ENCODE measurements at regions not wholly inside any gene's neighbourhood (a gene's known extent, or its start where the extent isn't known, plus 50 kb on each side); places are given as distances from the start of the nearest gene placed in this dataset.

DNA sequence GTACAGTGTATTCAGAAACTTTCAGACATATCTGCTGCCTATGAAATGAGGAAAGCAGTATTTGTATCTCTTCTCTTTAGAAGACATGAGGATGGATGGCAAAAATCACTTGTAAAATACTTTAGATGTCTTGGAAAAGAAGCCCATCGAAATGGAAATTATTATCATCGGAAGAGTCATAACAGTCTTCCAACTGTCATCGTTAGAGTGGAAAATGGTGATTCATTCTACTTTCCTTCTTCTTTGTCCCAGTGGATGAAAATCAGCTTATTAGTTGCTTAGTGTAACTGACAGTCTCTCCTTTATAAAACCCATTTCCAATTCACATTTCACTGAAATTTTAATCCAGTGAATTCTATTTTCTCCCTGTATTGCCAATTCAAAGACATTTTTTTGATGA lies 1323.7 kb upstream of the PIK3C3 start (continued):
- TF ChIP-seq, protein P1, sequence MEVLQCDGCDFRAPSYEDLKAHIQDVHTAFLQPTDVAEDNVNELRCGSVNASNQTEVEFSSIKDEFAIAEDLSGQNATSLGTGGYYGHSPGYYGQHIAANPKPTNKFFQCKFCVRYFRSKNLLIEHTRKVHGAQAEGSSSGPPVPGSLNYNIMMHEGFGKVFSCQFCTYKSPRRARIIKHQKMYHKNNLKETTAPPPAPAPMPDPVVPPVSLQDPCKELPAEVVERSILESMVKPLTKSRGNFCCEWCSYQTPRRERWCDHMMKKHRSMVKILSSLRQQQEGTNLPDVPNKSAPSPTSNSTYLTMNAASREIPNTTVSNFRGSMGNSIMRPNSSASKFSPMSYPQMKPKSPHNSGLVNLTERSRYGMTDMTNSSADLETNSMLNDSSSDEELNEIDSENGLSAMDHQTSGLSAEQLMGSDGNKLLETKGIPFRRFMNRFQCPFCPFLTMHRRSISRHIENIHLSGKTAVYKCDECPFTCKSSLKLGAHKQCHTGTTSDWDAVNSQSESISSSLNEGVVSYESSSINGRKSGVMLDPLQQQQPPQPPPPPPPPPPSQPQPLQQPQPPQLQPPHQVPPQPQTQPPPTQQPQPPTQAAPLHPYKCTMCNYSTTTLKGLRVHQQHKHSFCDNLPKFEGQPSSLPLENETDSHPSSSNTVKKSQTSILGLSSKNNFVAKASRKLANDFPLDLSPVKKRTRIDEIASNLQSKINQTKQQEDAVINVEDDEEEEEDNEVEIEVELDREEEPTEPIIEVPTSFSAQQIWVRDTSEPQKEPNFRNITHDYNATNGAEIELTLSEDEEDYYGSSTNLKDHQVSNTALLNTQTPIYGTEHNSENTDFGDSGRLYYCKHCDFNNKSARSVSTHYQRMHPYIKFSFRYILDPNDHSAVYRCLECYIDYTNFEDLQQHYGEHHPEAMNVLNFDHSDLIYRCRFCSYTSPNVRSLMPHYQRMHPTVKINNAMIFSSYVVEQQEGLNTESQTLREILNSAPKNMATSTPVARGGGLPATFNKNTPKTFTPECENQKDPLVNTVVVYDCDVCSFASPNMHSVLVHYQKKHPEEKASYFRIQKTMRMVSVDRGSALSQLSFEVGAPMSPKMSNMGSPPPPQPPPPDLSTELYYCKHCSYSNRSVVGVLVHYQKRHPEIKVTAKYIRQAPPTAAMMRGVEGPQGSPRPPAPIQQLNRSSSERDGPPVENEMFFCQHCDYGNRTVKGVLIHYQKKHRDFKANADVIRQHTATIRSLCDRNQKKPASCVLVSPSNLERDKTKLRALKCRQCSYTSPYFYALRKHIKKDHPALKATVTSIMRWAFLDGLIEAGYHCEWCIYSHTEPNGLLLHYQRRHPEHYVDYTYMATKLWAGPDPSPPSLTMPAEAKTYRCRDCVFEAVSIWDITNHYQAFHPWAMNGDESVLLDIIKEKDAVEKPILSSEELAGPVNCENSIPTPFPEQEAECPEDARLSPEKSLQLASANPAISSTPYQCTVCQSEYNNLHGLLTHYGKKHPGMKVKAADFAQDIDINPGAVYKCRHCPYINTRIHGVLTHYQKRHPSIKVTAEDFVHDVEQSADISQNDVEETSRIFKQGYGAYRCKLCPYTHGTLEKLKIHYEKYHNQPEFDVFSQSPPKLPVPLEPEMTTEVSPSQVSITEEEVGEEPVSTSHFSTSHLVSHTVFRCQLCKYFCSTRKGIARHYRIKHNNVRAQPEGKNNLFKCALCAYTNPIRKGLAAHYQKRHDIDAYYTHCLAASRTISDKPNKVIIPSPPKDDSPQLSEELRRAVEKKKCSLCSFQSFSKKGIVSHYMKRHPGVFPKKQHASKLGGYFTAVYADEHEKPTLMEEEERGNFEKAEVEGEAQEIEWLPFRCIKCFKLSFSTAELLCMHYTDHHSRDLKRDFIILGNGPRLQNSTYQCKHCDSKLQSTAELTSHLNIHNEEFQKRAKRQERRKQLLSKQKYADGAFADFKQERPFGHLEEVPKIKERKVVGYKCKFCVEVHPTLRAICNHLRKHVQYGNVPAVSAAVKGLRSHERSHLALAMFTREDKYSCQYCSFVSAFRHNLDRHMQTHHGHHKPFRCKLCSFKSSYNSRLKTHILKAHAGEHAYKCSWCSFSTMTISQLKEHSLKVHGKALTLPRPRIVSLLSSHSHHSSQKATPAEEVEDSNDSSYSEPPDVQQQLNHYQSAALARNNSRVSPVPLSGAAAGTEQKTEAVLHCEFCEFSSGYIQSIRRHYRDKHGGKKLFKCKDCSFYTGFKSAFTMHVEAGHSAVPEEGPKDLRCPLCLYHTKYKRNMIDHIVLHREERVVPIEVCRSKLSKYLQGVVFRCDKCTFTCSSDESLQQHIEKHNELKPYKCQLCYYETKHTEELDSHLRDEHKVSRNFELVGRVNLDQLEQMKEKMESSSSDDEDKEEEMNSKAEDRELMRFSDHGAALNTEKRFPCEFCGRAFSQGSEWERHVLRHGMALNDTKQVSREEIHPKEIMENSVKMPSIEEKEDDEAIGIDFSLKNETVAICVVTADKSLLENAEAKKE (CRISPR knock-in tag; IDR thresholded peaks at IDR 0.05), result no peak
- TF ChIP-seq, protein P2, sequence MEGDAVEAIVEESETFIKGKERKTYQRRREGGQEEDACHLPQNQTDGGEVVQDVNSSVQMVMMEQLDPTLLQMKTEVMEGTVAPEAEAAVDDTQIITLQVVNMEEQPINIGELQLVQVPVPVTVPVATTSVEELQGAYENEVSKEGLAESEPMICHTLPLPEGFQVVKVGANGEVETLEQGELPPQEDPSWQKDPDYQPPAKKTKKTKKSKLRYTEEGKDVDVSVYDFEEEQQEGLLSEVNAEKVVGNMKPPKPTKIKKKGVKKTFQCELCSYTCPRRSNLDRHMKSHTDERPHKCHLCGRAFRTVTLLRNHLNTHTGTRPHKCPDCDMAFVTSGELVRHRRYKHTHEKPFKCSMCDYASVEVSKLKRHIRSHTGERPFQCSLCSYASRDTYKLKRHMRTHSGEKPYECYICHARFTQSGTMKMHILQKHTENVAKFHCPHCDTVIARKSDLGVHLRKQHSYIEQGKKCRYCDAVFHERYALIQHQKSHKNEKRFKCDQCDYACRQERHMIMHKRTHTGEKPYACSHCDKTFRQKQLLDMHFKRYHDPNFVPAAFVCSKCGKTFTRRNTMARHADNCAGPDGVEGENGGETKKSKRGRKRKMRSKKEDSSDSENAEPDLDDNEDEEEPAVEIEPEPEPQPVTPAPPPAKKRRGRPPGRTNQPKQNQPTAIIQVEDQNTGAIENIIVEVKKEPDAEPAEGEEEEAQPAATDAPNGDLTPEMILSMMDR (conservative IDR thresholded peaks at IDR 0.05; ENCODE audit: low read depth in 2 of 2), result no peak
- TF ChIP-seq ZNF114 (CRISPR knock-in tag; IDR thresholded peaks at IDR 0.05) (no peak), EZH2 (IDR thresholded peaks at IDR 0.05; ENCODE audit: low read depth, unreplicated experiment) (no peak), ZNF331 (CRISPR knock-in tag; IDR thresholded peaks at IDR 0.05; ENCODE audit: low read depth) (no peak), JUNB (IDR thresholded peaks at IDR 0.05; ENCODE audit: unreplicated experiment) (no peak), POLR2AphosphoS5 (IDR thresholded peaks at IDR 0.05; ENCODE audit: low read depth) (no peak)

DNA sequence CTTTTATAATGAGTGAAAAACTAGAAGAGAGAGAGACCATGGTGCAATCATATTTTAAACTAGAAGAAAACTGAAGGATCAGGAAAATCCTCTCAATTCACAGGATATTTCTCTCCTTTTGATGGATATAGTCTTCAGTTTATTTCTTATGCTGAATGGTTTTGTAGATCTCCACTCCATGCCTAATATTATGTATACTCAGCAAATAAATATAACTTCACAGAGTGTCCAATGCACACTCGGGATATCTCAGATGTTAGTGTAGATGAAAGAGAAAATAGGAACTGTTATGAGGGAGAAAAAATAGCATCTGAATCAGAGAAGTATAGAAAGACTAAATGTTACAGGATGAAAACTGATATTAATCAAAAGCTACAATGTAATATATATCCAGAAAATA lies 1324.5 kb upstream of the PIK3C3 start:
- DNase-seq (ENCODE audit: low spot score) (no peak), ATAC-seq (no peak)
- H3K9me2 ChIP-seq (ENCODE audit: insufficient read depth), result no peaks in the 10 kb centered on the region
- H4K20me1 ChIP-seq (replicated peaks; ENCODE audit: insufficient read depth), result no peaks in the 10 kb centered on the region
- H2AFZ ChIP-seq, result no peak overlapping the region
- no peaks in the 10 kb centered on the region for H3K9me3 Mint-ChIP-seq
- no peaks in the 10 kb centered on the region for H3F3A ChIP-seq (replicated peaks; ENCODE audit: low read depth)
- no peaks in the 10 kb centered on the region for H3K4me1 Mint-ChIP-seq
- H3K4me1 ChIP-seq (ENCODE audit: insufficient read depth), result no peaks in the 10 kb centered on the region
- no peaks in the 10 kb centered on the region for H3K36me3 ChIP-seq (ENCODE audit: insufficient read depth)
- H3K27ac Mint-ChIP-seq, result no peak overlapping the region
- H3K4me2 ChIP-seq, result no peak overlapping the region
- no peak overlapping the region for H3K27ac ChIP-seq (ENCODE audit: low read depth)
- no peaks in the 10 kb centered on the region for H3K27me3 ChIP-seq (ENCODE audit: insufficient read depth)
- no peaks in the 10 kb centered on the region for H3K36me3 Mint-ChIP-seq (ENCODE audit: low read depth)
- no peak overlapping the region for H3K4me3 Mint-ChIP-seq
- no peaks in the 10 kb centered on the region for H3K27me3 Mint-ChIP-seq (ENCODE audit: insufficient read depth, low read depth, poor library complexity)
- no peaks in the 10 kb centered on the region for H3K79me2 ChIP-seq (replicated peaks; ENCODE audit: insufficient read depth)
- H3K4me3 ChIP-seq, result no peak overlapping the region
- no peak for TF ChIP-seq NANOG (IDR thresholded peaks at IDR 0.05; ENCODE audit: borderline replicate concordance)
- TF ChIP-seq EZH2 (IDR thresholded peaks at IDR 0.05; ENCODE audit: low read depth, unreplicated experiment), result no peak
- no peak for TF ChIP-seq POLR2AphosphoS5 (IDR thresholded peaks at IDR 0.05; ENCODE audit: low read depth)
- TF ChIP-seq, protein P1 (CRISPR knock-in tag; IDR thresholded peaks at IDR 0.05), result no peak
- no peak for TF ChIP-seq JUNB (IDR thresholded peaks at IDR 0.05; ENCODE audit: unreplicated experiment)

All from GM23338 (cell line).